Activated CD8-positive, alpha-beta T cell treated with anti-CD3 and anti-CD28 coated beads for 36 hours (primary cell): ENCODE measurements at regions not wholly inside any gene's neighbourhood (a gene's known extent, or its start where the extent isn't known, plus 50 kb on each side); places are given as distances from the start of the nearest gene placed in this dataset.

Experiments used
- ATAC-seq: fragments of 200-7000 bp; cut with Tn5 transposase; one replicate; pipeline ENCODE4 v1.10.0; 2021; ENCODE audit warnings: mild to moderate bottlenecking, moderate library complexity
- CTCF ChIA-PET: fragments of 350-600 bp; sonication (Branson Sonifier 250); formaldehyde crosslinking; loops from one replicate; lab custom pipeline; 2021; ENCODE audit warnings: antibody characterized with exemption; lab: Charles Lee
- POLR2A ChIA-PET: fragments of 350-600 bp; sonication (Branson Sonifier 250); formaldehyde crosslinking; loops from one replicate; lab custom pipeline; 2021; ENCODE audit warnings: antibody characterized with exemption; lab: Charles Lee
- DNase-seq: peaks from one replicate; pipeline ENCODE4 v3.0.0-alpha.2; 2020
- H3K27ac Mint-ChIP-seq: one replicate; pipeline ENCODE4 v1.8.0; 2021; ENCODE audit warnings: mild to moderate bottlenecking, mixed read lengths
- H3K27me3 Mint-ChIP-seq: one replicate; pipeline ENCODE4 v1.8.0; 2021; ENCODE audit warnings: mixed read lengths
- H3K36me3 Mint-ChIP-seq: one replicate; pipeline ENCODE4 v1.8.0; 2021; ENCODE audit warnings: low read depth, mixed read lengths
- H3K4me1 Mint-ChIP-seq: one replicate; pipeline ENCODE4 v1.8.0; 2021; ENCODE audit warnings: low read depth, mixed read lengths
- H3K4me3 Mint-ChIP-seq: one replicate; pipeline ENCODE4 v1.8.0; 2021; ENCODE audit warnings: mild to moderate bottlenecking, moderate library complexity, mixed read lengths
- H3K9me3 Mint-ChIP-seq: one replicate; pipeline ENCODE4 v1.8.0; 2021; ENCODE audit warnings: mixed read lengths
- CTCF ChIP-seq: fragments of 200-600 bp; IDR thresholded peaks from one replicate; pipeline ENCODE4 v1.8.0; 2022; ENCODE audit warnings: antibody characterized with exemption, mild to moderate bottlenecking
- intact Hi-C: fragments of 100-400 bp; cut with micrococcal nuclease; formaldehyde crosslinking; loops from one replicate; pipeline ENCODE4 v1.10.0; 2022

GRCh38 chr11:109208121-109208520, 213.9 kb upstream of the C11orf87 start:
- H3K4me3 Mint-ChIP-seq: no peak overlapping the region
- ATAC-seq: no peak
- H3K9me3 Mint-ChIP-seq: peaks cover 12% of the 10 kb centered on the region
- DNase-seq: no peak
- no peaks in the 10 kb centered on the region for H3K27me3 Mint-ChIP-seq
- H3K4me1 Mint-ChIP-seq: no peaks in the 10 kb centered on the region
- H3K36me3 Mint-ChIP-seq: no peaks in the 10 kb centered on the region
- H3K27ac Mint-ChIP-seq: no peak overlapping the region
- intact Hi-C loops: no loop called here
- POLR2A ChIA-PET: no interaction called here
- CTCF ChIA-PET: no interaction called here
- no peak for TF ChIP-seq CTCF

GRCh38 chr11:109209572-109209971, 212.4 kb upstream of the C11orf87 start:
- ATAC-seq: no peak
- H3K27me3 Mint-ChIP-seq: no peaks in the 10 kb centered on the region
- intact Hi-C loops: no loop called here
- H3K4me3 Mint-ChIP-seq: no peak overlapping the region
- no peak for TF ChIP-seq CTCF
- H3K4me1 Mint-ChIP-seq: no peaks in the 10 kb centered on the region
- ChIA-PET POLR2A (no interaction called here), CTCF (no interaction called here)
- DNase-seq: no peak
- peaks cover 12% of the 10 kb centered on the region for H3K9me3 Mint-ChIP-seq
- H3K36me3 Mint-ChIP-seq: no peaks in the 10 kb centered on the region
- no peak overlapping the region for H3K27ac Mint-ChIP-seq

GRCh38 chr11:109221190-109221589, 200.8 kb upstream of the C11orf87 start:
- Mint-ChIP-seq H3K27me3 (no peaks in the 10 kb centered on the region), H3K4me3 (no peak overlapping the region), H3K9me3 (peaks cover 6% of the 10 kb centered on the region), H3K4me1 (no peaks in the 10 kb centered on the region), H3K27ac (no peak overlapping the region), H3K36me3 (no peaks in the 10 kb centered on the region)
- POLR2A ChIA-PET: no interaction called here
- DNase-seq (no peak), ATAC-seq (no peak)
- TF ChIP-seq CTCF: no peak
- CTCF ChIA-PET: no interaction called here
- intact Hi-C loops: no loop called here

- POLR2A ChIA-PET: no interaction called here
- no peak for DNase-seq
Observed at GRCh38 chr11:109222761-109223160, 199.2 kb upstream of the C11orf87 start.

GRCh38 chr11:109223451-109223850, 198.5 kb upstream of the C11orf87 start:
- Mint-ChIP-seq H3K9me3 (peaks cover 6% of the 10 kb centered on the region), H3K27ac (no peak overlapping the region), H3K36me3 (no peaks in the 10 kb centered on the region), H3K27me3 (no peaks in the 10 kb centered on the region), H3K4me3 (no peak overlapping the region), H3K4me1 (no peaks in the 10 kb centered on the region)
- intact Hi-C loops: no loop called here
- POLR2A ChIA-PET: no interaction called here
- ATAC-seq (no peak), DNase-seq (no peak)
- no peak for TF ChIP-seq CTCF
- CTCF ChIA-PET: no interaction called here

More at GRCh38 chr11:109222761-109223160, 199.2 kb upstream of the C11orf87 start:
- Mint-ChIP-seq H3K36me3 (no peaks in the 10 kb centered on the region), H3K9me3 (peaks cover 6% of the 10 kb centered on the region), H3K4me3 (no peak overlapping the region), H3K27me3 (no peaks in the 10 kb centered on the region), H3K4me1 (no peaks in the 10 kb centered on the region), H3K27ac (no peak overlapping the region)
- no peak for ATAC-seq
- CTCF ChIA-PET: no interaction called here
- intact Hi-C loops: no loop called here
- no peak for TF ChIP-seq CTCF
